ENCODE measurements at regions not wholly inside any gene's neighbourhood (a gene's known extent, or its start where the extent isn't known, plus 50 kb on each side); places are given as distances from the start of the nearest gene placed in this dataset.

GRCh38 chr5:51846015-51846414, 462.8 kb downstream of the ISL1 start:
- Histone ChIP-seq H3K27me3 (no peaks in the 10 kb centered on the region), H3F3A (ENCODE audit: low read depth) (no peaks in the 10 kb centered on the region), H4K20me1 (ENCODE audit: low read depth) (no peaks in the 10 kb centered on the region), H3K4me1 (no peaks in the 10 kb centered on the region), H3K79me2 (ENCODE audit: low read depth) (no peaks in the 10 kb centered on the region), H2AFZ (replicated peaks) (no peak overlapping the region), H3K36me3 (no peaks in the 10 kb centered on the region), H3K27ac (no peak overlapping the region), H3K9ac (no peak overlapping the region), H3K4me3 (no peak overlapping the region), H3K4me2 (no peak overlapping the region), H3K9me3 (ENCODE audit: low read depth) (no peaks in the 10 kb centered on the region)
- H3K36me3 Mint-ChIP-seq: no peaks in the 10 kb centered on the region
- no peaks in the 10 kb centered on the region for H3K27me3 Mint-ChIP-seq (ENCODE audit: insufficient read depth, low read depth)
- no peak overlapping the region for H3K4me3 Mint-ChIP-seq
- TF ChIP-seq EZH2 (IDR thresholded peaks at IDR 0.05) (no peak), EZH2phosphoT487 (IDR thresholded peaks at IDR 0.05) (no peak), CTCF (IDR thresholded peaks at IDR 0.05) (no peak)
- H3K27ac Mint-ChIP-seq: no peak overlapping the region
- H3K4me1 Mint-ChIP-seq: no peaks in the 10 kb centered on the region
- peaks cover 4% of the 10 kb centered on the region for H3K9me3 Mint-ChIP-seq
- no peak for DNase-seq (ENCODE audit: low spot score)

DNA sequence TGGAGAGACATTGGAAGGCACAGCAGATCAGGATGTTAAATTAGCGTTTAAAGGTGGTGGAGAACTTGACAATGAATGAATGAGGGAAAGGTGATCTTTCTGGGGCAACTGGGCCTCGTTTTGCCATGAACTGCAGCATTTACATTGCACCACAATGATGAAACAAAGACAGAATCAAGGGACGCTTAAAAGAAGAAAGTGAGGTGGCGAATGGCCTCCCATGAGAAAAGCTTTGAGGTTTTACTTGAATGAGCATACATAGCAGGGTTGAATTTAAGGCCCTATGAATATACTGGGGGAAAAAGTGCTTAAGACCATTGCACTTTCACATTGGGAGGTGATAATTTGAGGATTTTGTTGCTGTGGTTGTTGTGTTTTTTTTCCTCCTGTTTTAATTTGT, 476.4 kb downstream of the ISL1 start:
- no peak overlapping the region for H3K4me3 ChIP-seq
- Mint-ChIP-seq H3K27ac (no peak overlapping the region), H3K27me3 (ENCODE audit: insufficient read depth, low read depth) (no peaks in the 10 kb centered on the region), H3K36me3 (no peaks in the 10 kb centered on the region), H3K4me3 (no peak overlapping the region), H3K4me1 (no peaks in the 10 kb centered on the region), H3K9me3 (no peaks in the 10 kb centered on the region)
- no peaks in the 10 kb centered on the region for H3K79me2 ChIP-seq (ENCODE audit: low read depth)
- no peaks in the 10 kb centered on the region for H4K20me1 ChIP-seq (ENCODE audit: low read depth)
- H3K4me1 ChIP-seq: no peaks in the 10 kb centered on the region
- H3K36me3 ChIP-seq: no peaks in the 10 kb centered on the region
- H3K9me3 ChIP-seq (ENCODE audit: low read depth): no peaks in the 10 kb centered on the region
- no peak for DNase-seq (ENCODE audit: low spot score)
- H3K4me2 ChIP-seq: no peak overlapping the region
- H3K27me3 ChIP-seq: no peaks in the 10 kb centered on the region
- no peak overlapping the region for H3K9ac ChIP-seq
- no peaks in the 10 kb centered on the region for H3F3A ChIP-seq (ENCODE audit: low read depth)
- H3K27ac ChIP-seq: no peak overlapping the region
- TF ChIP-seq EZH2 (IDR thresholded peaks at IDR 0.05): no peak
- no peak for TF ChIP-seq EZH2phosphoT487 (IDR thresholded peaks at IDR 0.05)
- no peak for TF ChIP-seq CTCF (IDR thresholded peaks at IDR 0.05)
- H2AFZ ChIP-seq (replicated peaks): no peak overlapping the region

DNA sequence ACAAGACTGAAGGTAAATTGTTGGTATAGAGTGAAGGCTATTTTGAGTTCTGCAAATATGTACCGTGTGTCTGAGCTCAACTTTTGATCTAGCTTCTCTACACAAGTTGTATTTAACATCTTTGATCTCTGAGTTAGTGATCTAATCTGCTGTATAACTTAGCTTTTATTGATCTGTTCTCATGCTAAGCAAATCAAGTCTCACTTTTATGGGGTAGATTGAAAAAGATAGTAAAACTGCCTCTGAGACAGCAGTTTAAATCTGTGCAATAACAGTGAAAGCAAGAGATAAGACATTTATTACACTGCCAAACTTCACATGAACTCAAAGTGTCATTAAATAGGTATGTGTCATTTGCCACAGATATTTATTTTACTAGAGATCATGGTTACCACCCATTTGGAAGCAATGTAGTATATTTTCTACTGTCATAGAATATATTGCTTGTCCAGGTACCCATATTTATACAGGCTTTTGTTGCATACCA, 477.3 kb downstream of the ISL1 start:
- Mint-ChIP-seq H3K27me3 (ENCODE audit: insufficient read depth, low read depth) (no peaks in the 10 kb centered on the region), H3K9me3 (no peaks in the 10 kb centered on the region), H3K27ac (no peak overlapping the region), H3K4me3 (no peak overlapping the region), H3K4me1 (no peaks in the 10 kb centered on the region), H3K36me3 (no peaks in the 10 kb centered on the region)
- H3K9me3 ChIP-seq (ENCODE audit: low read depth): no peaks in the 10 kb centered on the region
- H3K27me3 ChIP-seq: no peaks in the 10 kb centered on the region
- no peak overlapping the region for H2AFZ ChIP-seq (replicated peaks)
- H3K27ac ChIP-seq: no peak overlapping the region
- H3K79me2 ChIP-seq (ENCODE audit: low read depth): no peaks in the 10 kb centered on the region
- H3K4me1 ChIP-seq: no peaks in the 10 kb centered on the region
- TF ChIP-seq CTCF (IDR thresholded peaks at IDR 0.05) (no peak), EZH2 (IDR thresholded peaks at IDR 0.05) (no peak), EZH2phosphoT487 (IDR thresholded peaks at IDR 0.05) (no peak)
- H3K36me3 ChIP-seq: no peaks in the 10 kb centered on the region
- no peaks in the 10 kb centered on the region for H3F3A ChIP-seq (ENCODE audit: low read depth)
- H3K4me3 ChIP-seq: no peak overlapping the region
- no peak overlapping the region for H3K4me2 ChIP-seq
- DNase-seq (ENCODE audit: low spot score): no peak
- H3K9ac ChIP-seq: no peak overlapping the region
- no peaks in the 10 kb centered on the region for H4K20me1 ChIP-seq (ENCODE audit: low read depth)
